ENCODE measurements at regions not wholly inside any gene's neighbourhood (a gene's known extent, or its start where the extent isn't known, plus 50 kb on each side); places are given as distances from the start of the nearest gene placed in this dataset.

DNA sequence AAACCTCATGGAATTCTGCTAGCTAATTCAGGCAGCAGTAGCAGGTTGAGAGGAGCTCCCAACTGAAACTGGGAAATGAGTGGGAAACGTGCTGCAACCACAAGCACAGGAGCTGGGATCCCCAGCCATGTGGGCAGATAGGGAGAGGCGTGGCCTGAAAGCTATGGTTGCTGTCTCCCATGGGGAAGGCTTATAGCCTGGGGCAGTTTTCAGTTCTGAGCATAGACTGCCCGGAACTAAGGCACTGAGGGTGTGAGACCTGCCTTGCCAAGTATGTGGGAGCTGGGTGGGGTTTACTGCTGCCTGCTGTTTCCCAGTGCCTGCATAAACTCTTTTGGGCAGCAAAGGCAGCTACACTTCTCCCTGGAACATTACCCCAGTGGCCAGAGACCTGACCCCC lies 229.5 kb downstream of the TUSC7 start:
- DNase-seq = no peak

DNA sequence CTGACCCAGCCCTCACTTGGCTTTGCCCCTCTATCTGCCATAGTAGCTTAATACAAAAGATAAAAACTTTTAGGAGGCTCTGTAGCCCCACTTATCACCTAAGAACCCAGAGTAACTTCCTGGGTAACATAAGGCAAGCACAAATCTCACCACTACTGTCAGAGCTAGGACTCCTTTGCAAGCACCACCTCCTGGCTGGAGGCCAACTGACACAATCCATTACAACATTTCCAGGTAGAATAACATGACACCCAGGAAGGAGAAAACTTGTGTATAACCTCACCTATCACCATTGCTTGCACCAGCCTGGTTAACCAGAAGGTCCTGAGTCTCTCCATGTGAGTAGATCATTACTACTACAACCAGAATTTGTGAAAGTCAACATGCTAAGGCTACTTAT lies 230.0 kb downstream of the TUSC7 start:
- no peak for DNase-seq

DNA sequence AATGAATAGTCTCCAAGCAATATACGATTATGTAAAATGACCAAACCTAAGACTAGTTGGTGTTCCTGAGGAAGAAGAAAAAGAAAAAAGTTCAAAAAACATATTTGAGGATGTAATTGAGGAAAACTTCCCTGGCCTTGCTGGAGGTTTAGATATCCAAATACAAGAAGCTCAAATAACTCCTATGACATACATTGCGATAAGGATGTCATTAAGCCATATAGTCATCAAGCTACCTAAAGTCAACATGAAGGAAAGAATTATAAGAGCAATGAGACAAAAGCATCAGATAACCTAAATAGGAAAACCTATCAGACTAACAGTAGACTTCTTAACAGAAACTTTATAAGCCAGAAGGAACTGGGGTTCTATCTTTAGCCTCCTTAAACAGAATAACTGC lies 231.1 kb downstream of the TUSC7 start:
- DNase-seq = no peak

DNA sequence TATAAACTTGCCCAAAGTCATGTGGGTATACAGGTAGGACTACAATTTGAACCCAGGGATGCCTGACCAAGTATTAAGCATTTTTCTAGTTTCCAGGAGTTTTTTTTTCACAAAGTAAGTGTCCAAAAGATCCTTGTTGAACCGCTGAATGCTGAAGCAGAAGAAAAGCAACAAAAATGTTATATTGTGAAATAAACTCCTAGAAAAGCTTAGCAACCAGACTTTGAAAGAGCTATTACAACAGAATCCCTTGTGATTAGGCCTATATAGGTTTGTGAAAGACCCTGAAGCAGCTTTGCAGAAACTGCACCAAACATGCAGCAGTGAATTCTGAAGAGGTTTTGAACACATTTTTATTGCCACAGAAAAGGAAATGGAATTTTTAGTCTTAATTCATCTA lies 236.8 kb downstream of the TUSC7 start:
- no peak for DNase-seq

DNA sequence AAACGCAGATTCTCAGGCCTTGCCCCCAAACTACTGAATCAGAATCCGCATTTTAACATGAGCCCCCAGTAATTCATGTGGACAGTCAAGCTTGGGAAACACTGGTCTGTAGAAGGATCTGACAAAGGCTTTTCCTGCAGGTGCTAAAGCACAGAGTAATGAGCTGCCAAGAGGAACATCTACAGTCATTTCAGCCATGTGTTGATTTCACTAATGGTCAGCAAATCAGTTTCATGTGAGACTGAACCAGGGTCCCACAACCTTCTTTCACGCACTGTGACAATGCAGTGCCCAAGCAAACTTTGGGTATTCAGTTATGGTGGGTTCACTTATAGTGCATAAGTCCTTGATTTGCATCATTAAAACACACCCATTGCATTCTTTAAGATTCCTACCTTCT lies 237.6 kb downstream of the TUSC7 start:
- no peak for DNase-seq

DNA sequence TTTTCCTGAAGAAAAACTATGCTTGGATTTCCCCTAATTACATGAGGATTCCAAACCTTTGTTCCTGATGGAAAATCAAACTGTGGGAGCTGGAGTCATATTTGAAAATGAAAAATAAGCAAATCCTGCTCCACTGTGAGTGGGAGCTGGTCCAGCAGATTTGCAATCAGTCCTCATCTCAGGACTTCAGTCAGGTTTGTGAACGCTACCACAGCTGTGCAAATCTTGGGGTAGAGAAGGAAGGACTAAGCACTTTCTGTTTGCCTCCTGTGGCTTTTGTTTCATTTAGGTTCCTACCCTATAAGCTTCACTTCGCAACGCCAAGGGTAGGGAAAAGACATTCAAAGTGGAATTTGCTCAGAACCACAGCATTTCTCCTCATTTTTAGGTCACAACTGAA lies 238.2 kb downstream of the TUSC7 start:
- DNase-seq = no peak

DNA sequence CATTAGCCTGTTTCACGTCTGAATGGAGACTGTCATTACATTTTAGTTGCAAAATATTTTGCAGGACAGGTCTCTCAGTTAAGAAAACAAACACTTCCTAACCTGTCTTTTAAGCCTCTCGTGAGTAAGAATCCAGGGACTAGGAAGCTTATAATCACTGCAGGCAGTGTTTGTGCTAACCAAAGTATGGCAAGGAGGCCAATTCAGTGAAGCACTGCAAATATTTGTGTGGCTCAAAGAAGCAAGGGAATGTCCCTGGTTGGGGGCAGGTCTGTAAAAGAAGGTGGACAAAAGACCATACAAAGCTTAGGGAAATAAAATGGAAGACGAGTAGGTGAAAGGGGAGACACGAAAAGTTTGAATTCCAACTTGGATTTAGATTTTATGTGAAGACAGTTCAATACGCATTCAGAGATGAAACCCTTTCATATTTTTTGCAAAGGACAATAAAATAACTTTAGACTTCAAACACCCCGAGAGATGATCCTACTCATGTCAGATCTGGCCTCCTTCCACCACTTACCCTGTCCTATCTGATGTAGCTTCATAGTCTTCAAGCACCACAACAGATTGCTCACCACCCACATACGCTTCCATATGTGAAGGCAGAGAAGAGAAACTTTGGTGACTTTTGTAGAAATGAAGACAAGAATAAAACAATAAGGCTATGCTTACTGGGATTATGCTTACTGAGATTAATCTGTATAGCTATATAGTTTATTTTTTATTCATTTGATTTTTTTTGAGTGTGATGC lies 240.9 kb downstream of the TUSC7 start:
- DNase-seq = no peak

DNA sequence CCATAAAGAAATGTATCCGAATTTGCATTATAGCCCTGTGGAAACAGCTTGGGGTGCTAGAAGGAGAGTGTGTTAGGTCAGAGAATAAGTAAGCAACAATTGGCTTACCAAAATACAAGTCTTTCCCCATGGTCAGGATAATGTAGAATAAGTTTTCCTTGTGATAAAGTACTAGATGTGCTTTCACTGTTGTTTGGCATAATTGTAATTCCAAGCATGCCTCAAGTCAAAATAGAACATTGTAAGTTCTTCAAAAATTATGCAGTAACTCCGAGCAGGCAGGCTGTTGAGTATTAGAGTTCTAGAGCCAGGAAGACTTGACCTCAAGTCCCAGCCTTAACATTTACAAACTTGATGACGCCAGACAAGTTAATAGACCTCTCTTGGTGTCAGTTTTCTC lies 242.0 kb downstream of the TUSC7 start:
- DNase-seq = no peak

DNA sequence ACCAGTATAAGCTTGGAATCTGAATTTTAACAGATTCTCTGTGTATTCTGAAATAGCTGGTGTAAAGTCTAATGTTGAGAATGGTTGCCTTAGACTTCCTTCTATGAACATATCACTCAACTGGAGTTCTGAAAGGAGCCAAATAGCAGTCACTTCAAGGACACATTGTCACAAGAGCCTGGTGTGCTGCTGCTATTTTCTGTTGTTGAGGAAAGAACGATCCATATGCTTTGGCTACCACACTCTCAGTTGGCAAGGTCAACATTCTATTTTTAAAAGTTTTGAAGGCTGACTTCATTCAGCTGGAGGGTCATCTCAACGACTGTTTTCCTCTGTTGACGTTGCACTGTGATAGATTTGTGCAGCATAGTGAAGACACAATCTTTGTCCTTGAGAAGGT lies 248.7 kb downstream of the TUSC7 start:
- DNase-seq = no peak

DNA sequence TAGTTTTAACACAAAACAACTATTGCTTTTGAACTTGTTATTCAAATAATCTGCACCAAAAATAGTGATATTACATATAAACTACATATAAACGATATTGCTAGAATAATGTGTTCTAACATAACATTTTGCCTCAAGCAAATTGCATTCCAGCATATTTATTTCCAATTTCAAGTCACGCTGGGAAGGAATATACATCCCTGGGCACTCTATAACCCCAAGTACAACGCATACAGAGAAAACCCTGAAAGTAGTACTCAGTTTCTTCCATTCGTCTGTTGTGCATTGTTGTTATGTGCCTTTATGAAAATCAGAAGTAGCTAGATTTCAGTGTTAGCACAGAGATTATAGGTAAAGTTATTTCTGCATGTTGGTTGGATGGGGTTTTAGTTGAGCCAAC lies 251.5 kb downstream of the TUSC7 start:
- DNase-seq = no peak

DNA sequence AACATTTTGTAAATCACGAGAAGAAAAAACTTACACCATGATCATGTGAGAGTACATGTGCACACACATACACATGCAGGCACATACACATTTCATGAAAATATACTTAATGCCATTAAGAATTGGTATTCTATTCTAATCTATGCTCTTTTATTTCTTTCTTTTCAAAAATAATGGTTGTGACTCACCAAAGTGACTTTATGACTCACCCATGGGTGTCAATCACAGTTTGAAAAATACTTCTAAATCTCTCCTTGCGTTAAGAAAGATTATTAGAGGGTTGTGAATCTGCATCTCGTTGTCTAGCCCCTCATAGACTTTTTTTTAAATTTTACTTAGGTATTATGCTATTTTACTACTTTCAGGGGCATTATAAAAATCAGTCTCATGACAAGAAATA lies 254.2 kb downstream of the TUSC7 start:
- no peak for DNase-seq

DNA sequence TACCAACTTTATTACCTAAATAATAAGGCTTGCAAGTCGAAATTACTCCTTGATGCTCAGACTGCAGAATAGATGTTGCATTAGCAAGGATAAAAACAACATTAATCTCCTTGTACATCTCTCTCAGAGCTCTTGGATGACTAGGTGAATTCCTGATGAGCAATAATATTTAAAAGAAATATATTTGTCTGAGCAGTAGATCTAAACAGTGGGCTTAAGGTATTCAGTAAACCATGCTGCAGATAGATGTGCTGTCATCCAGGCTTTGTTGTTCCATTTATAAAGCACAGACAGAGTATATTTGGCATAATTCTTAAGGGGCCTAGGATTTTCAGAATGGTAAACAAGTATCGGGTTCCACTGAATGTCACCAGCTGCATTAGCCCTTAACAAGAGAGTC lies 257.1 kb downstream of the TUSC7 start:
- no peak for DNase-seq

DNA sequence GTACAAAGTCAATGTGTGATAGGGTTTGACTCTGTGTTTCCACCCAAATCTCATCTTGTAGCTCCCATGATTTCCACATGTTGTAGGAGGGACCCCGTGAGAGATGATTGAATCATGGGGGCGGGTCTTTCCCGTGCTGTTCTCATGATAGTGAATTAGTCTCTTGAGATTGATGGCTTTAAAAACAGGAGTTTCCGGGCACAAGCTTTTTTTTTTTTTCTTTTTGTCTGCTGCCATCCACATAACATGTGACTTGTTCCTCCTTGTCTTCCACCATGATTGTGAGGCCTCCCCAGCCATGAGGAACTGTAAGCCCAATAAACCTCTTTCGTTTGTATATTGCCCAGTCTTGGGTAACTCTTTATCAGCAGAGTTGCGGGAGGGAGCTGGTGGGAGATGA lies 259.6 kb downstream of the TUSC7 start:
- DNase-seq = no peak

DNA sequence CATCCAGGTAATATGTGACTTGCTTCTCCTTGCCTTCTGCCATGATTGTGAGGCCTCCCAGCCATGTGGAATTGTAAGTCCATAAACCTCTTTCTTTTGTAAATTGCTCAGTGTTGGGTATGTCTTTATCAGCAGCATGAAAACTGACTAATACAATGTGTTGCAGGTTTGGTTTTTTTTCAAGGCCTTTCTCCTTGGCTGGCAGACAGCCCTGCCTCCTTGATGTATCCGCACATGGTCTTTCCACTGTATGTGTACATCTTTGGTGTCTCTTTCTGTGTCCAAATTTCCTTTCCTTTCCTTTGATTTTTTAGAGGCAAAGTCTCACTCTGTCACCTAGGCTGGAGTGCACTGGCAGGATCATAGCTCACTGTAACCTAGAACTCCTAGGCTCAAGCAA lies 260.1 kb downstream of the TUSC7 start:
- DNase-seq = no peak

DNA sequence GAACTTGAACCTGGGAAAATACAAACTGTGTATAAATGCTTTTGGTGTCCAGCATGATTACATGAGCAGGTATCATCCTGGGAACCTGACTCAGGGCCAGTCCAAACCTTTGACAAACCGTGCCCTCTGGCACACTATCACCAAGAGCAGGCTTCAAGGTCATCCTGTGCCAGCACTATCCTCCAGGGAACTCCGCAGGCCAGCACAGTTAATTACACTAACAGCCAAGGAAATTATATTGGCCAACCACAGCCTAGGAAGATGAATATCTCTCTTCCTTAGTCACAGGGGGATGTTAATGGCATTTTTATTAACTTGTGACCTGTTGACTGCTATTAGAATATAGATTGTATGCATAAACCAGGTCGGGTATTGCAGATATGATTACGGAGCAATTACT lies 262.0 kb downstream of the TUSC7 start:
- DNase-seq = no peak

DNA sequence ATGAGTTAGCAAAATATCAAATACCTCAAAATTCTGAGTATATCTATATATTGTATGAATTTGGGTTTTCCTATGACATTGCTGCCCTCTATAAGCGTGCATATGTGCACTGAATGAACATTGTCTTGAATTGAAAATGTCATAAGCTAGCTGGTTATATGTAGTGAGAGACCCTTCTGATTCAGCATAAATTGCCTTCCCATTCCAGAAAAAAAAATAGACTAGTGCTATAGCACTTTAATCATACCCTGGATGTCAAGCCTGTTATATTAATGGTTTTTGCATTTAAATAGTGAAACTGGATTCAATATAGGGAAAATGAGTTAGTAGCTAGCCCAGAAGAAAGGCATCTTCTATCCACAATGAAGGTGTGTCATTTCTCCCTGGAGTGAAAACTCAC lies 265.1 kb downstream of the TUSC7 start:
- DNase-seq = no peak

DNA sequence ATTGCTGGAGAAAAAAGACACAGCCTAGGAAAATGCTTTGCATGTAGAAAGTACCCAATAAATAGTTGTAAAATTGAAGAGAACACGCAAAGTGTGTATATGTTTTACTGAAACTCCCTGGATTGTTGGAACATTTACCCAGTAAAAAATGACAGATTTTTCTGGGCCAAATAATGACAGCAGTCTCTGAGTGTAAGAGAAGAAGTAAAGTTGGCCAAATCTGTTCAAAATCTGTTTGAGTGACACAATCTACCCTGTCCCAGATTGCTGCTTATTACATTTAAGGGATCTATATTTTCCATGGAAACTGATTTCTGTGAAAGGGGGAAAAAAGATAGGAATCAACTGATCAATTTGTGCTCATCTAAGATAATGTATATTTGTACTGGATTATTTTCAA lies 267.9 kb downstream of the TUSC7 start:
- DNase-seq = no peak

DNA sequence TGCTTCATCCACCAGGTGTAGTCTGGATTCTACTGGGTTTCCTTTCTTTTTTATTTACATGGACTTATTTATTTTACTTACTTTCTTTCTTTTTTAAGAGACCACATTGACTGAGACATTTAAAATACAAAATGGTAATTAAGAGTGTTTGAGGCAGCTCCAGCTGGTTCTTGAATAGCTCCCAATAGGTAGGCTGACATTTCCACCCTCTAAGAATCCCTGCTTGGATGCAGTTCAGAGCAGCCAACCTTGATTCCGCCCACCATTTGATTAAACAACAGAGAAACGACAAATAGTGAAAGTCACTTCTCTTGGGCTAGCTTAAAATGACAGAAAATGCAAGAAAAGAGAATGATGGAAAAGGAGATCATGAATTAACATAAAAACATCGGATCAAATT lies 270.5 kb downstream of the TUSC7 start:
- DNase-seq = no peak

DNA sequence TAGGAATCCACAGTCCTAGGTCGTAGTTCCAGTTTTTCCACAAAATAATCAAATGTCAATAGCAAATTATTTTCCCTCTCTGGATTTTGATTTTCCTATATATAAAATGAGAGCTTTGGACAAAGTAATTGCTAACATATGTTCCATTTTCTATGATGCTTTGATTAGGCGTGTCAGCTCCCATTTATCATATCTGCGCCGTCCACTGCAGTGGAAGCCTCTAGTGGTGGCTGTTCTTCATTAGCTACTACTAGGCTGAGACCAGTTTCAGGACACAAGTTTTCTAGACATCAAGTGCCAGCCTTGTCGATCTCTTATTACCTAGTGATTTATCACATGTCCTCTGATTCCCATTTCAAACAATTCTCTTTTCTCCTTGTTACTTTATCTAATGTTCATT lies 271.5 kb downstream of the TUSC7 start:
- no peak for DNase-seq

DNA sequence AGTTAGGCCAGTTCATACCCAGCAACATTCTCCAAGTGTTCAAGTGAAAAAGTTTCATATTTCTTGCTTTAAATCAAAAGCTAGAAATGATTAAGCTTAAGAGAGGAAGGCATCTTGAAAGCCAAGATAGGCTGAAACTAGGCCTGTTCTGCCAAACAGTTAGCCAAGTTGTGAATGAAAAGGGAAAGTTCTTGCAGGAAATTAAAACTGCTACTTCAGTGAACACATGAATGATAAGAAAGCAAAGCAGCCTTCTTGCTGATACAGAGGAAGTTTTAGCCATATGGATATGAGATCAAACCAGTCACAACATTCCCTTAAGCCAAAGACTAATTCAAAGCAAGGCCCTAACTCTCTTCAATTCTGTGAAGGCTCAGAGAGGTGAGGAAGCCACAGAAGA lies 274.7 kb downstream of the TUSC7 start:
- DNase-seq = no peak

DNA sequence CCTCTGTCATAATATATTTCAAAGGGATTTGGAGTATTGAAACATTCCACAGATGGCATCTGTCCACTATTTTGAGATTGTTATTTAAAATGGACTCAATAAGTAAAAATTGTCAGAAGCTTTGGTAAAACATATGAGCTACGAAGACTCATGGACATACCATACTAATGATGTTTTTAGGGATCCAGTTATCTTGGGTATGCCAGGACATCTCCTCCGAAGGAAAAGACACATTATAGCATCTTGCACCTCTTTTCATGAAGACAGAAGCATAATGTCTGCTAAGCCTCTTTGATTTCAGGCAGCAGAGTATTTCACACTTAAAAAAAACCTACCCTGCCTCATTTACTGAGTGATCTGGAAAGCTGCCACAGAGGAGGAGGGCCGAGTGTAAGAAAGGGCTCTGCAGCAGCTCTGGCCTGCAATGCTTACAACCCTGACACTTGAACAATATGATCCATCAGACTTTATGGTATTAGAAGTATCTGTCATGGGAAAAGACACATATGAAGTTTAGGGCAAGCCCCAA lies 284.8 kb downstream of the TUSC7 start:
- DNase-seq = no peak

DNA sequence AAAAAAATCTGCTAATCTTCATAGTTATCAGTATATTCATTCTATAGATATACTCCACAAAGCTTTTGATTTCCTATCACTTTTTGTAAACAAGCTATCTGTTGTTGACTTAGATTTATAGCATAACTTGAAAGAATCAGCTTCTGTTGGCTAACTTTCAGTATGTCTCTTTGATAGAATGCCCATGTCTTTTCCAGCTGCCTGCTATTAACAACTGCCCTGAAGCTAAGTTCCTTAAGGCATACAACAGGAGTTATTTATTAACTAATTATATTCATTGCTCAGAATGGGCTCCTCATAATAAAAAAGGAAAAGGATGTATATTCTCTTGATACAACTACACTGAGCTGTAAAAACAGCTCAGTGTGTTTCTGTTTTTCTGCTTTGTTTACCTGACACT lies 293.9 kb downstream of the TUSC7 start:
- no peak for DNase-seq

DNA sequence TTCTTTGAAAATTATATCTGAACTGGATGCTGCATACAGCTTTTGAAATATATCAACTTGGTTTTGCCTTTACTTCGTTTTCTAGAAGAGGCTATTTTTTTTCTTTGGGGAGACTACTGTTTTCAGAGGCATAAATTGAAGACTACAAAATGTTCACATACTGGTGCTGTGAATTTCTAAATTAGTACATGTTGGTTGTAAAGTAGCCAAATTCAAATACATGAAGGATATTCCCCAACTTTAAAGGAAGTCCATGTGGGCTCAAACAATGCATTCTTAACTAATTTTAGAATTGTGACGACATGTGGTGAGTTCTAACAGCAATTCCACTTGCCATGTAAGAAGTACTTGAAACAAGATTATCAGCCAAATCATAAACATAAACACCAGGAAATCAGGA lies 295.7 kb downstream of the TUSC7 start:
- no peak for DNase-seq

DNA sequence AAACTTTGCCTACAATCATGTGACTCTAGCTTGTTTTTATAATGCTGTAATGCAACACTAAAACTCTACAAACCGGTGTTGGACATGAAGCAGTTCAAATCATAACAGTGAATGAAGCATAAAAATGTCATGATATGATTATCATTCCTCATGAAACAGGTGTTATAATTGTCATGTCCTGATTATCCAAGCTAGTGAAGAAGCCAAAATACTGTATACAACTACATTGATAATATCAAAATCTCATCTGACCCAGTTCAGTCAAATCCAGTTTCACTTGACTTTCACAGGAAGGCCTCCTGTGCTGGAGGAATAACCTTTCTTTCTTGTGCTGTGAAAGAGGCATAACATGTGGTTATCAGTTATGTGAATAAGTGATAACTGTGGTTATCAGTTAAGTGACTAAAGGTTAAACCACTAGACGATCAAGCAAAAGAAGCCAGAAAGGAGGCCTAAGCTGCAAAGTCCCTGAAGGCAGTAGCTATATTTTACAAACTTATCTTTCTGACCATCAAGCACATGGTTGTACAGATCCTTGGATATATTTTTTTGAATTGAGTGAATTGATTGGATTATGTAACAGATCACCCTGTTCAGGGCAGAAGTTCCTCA lies 296.4 kb downstream of the TUSC7 start:
- DNase-seq = no peak

DNA sequence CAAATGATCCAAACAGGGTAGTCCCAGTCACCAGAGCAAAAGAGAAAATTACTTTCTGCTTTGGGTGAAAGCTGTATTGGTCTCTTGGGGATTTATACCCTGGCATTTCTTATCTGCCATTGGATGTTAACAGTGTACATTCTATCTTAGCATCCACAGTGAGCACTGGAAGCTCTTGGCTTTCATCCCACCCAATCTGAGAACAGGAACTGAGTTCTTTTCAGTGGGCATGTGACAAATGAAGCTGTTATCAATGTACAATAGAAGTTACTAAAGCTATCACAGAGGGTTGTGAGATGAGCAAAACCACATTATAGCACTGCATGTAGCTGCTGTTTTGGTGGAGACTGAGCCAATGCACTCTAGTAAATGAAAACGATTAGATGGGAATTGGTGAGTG lies 300.7 kb downstream of the TUSC7 start:
- DNase-seq = no peak

Measured in SHP77 treated with DMSO at 0.1 percent for 48 hours (cell line).